ENCODE measurements at regions not wholly inside any gene's neighbourhood (a gene's known extent, or its start where the extent isn't known, plus 50 kb on each side); places are given as distances from the start of the nearest gene placed in this dataset.

DNA sequence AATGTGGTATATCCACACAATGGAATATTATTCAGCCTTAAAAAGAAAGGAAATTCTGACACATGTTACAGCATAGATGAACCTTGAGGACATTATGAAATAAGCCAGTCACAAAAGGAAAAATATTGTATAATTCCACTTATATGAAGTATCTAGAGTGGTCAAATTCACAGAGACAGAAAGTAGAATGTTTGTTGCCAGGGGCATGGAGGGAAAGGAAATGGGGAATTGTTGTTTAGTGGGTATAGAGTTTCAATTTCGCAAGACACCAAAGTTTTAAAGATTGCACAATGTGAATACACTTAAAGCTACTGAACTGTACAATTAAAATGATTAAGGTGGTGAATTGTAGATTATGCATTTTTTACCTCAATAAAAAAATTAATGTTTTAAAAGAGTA is 92.9 kb downstream of the TXNL1 start:
- no peak for DNase-seq

DNA sequence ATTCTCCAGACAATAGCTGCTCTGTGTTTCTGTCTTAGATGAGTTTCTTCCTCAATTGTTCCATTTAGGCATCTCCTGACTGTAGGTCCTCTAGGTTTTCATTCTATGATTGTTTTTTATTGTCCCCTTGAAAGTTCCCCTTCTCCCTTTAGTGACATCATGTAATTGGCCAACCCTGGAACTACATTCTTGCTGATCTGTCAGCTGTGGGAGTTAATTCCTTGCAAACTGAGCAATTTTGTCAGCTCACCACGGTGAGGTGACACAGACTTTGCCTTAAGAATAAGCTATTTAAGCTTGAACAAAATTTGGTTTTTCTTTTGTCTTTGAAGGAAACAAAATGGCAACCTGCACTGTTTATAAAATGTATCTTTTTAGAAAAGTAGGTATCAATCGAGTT is 95.9 kb downstream of the TXNL1 start:
- peak; percentile 22 for DNase-seq

DNA sequence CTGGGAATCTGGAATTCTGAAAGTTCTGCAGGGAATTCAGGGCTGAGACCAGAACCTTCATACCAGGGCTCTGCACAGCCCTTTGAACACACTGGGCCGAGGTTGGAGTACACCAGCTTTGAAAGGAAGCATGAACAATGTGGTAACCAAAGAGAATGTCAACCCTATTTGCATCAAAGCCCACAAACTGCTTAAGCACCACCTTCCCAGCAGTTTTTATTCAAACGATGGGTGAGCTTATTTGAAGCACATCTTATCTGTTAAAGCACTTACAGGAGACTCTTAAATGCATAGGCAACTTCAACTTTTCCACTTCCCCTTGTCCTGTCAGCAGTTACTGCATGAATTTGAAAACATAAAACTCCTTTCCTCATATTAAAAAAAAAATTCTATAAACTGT is 96.6 kb downstream of the TXNL1 start:
- no peak for DNase-seq

DNA sequence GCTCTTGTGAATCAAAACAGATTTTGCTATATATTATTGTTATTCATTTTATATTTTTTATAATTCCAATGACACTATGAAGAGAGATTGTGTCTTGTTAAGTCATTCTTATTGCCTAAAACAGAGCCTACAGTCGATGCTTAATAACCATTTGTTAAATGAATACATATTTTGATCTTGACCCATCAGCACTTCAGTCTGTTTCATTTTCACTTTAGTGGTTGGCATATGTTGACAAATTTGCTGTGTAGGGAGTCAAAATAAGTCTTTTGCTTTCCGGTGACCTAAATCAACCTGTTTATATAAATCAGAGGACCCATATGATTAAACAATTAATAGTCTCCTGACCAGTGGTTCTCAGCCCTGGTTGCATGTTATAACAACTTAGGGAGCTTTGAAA is 97.1 kb downstream of the TXNL1 start:
- no peak for DNase-seq

DNA sequence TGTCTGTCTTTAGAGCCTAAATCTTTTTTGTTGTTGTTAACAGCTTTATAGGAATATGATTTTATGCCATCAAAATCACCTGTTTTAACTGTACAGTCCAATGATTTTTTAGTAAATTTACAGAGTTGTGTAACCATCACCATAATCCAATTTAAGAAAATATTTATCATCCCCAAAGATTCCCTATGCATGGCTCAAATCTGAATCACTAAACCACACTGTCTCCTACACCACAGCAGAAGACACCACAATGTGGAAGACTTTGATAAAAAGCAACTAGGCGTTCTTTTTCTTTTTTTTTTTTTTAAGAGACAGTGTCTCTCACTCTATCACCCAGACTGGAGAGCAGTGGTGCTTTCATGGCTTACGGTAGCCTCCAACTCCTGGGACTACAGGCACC is 99.6 kb downstream of the TXNL1 start:
- peak; percentile 77 for DNase-seq

DNA sequence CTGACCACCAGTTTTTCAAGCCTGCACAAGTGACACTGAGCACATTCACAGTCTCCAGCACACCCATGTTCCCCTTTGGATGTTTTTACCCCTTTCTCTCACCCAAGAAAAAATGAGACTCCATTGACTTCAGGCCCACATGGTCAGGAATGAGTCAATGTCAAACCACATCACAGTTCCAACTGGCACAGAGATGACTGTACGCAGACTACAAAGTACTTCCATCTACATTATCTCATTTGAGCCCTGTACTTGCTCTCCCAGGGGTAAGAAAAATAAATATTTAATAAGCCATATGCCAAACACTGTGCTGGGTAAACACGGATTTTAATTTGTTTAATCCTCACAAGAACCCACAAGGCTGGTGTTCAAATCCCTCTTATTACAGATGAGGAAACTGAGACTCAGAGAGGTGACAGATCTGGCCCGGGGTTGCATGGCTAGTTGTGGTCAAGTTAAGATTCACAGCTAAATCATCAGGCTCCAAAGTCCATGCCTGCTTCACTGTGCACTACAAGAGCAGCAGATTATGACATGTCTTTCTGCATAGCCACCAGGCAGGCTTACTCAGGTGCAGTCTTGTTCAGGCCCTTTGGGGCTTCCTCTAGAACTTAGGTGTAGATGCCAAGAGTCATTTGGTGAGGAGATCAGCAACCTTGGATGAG is 106.1 kb downstream of the TXNL1 start:
- DNase-seq, result peak; percentile 58

DNA sequence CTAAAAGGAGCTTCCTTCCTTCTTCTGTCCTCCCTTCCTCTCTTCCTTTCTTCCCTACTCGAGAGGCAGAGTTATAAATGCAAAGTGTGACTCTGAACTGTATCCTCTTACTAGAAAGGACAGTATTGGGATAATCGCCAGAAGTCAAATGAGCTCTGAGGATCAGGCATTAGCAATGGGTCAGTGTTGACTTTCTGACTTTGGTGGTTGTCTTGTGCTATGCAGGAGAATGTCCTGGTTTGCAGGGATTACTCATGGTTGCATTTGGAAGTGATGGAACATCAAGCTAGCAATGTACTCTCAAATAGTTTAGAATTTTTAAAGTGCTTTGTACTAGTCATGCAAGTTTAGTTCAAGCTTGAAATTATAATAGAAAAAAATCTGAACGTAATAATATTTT is 115.6 kb downstream of the TXNL1 start:
- peak; percentile 50 for DNase-seq

DNA sequence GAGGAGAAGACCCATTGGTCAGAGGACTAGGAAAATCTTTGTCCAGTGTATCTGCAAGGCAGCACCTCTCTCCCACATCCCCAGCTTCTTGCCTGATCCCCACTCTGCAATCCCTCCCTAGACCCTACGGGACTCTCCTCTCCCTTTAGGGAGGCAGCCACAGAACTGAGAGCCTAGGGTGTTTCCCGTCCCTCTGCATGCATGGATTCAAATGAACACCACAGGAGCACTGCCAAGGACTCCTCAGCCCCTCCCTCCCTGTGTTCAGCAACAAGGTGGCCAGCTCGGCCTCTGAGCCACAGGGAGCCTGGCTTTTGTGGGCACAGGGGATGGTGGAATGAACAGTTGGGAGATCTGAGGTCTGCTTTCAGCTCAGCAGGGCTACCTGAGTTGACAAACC is 117.1 kb downstream of the TXNL1 start:
- no peak for DNase-seq

DNA sequence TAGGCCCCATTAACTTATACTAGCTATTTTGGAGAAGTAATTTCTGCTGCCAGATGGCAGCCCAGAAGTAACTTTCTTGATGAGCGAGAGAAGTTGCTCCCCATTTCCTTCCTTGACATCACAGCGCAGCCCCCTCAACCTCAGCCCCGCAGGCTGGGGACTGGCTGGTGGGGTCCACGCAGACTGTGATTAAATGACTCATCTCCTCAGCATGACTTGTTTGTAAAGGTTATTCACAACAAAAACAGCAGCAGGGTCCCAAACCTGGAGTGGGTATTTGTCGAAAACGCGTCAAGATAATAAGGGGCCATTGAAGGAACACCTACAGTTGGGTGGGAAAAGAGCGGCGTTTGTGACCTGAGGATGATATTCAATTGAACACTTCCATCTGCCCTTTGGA is 120.6 kb downstream of the TXNL1 start:
- no peak for DNase-seq

DNA sequence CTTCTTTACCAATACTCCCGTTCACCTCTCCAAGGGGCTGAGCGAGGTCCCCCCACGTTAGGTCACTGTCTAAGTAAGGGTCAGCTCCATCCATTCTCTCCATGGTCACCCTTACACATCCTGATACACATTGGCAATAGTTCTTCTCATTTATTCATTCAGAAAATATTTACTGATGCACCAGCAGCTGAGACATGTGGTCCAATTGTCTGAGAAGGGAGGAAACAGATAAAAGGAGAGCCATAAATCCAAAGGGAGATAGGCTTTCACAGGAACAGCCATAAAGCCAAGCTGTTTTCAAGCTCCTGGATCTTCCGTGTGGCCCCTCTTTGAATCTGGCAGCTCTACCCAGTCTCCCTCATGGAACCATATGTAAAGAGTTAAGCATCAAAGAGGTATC is 121.2 kb downstream of the TXNL1 start:
- peak; percentile 48 for DNase-seq

DNA sequence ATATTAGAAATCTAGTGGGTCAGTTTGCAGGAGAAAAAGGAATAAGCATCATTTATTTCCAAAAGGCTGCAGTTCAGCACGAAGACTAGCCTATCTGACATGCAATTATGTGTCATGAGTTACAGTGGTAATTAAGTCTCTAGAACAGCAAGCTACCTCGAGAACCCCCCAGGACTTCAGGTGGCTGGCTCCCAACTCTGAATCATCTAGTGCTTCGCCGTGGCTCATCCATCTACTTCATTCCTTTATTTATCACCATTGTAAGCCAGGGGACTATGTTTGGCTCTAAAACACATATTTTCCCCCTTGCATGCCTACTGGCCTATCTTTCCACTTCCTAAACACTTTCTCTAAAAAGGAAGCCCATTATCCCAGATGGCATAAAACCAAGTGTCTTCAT is 121.6 kb downstream of the TXNL1 start:
- peak; percentile 89 for DNase-seq

DNA sequence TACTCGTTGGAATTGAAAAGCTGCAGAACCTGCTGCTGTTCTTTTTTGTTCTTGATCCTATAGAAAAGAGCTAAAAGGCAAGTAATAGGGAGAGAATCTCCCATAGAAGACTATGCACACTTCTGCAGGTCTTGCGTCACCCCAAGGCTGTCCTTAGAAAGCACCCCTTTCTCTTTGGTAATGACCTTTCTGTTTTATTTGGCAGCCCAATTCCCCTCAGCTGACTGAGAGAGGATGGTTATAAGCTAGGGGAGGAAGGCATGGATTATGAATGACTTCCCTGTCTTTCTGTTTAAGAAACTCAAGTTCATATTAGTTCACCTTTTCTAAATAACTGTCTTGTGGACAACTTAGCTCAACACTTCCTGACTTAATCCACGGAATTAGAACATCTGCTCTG is 122.9 kb downstream of the TXNL1 start:
- DNase-seq, result no peak

DNA sequence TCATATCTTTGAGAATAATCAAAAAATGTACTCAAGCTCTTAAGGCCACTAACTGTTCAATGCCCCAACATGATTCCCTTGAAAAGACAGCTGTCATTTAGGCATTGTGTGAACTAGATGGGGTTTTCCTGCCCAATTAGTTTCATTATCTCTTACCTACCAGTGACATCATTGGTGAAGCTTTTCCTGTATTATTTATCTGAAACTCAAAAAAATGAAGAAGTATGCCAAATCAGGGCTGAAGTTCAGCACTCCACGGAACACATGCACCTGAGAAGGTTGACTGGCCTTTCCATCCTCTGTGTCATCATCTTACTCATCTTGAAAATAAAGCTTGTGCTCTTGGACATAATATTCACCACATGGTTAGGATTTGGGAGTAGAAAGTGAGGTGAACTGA is 126.4 kb downstream of the TXNL1 start:
- no peak for DNase-seq

DNA sequence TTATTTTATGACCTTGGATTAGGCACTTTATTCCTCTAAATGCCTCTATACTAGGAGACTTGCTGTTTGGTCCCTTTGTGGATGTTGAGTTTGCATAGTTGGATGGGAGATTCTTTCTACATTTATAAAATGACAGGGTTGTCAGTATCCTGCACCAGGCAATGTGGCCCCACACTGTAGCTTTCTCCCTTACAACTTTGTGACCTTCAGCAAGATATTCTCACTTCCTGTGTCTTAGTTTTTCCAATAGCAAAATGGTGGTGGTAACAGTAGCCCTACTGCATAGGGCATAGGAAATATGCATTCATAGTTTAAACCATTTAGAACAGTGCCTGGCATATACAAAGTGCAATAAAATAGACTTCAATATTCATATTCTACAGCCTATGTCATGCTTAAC is 128.3 kb downstream of the TXNL1 start:
- DNase-seq, result no peak

DNA sequence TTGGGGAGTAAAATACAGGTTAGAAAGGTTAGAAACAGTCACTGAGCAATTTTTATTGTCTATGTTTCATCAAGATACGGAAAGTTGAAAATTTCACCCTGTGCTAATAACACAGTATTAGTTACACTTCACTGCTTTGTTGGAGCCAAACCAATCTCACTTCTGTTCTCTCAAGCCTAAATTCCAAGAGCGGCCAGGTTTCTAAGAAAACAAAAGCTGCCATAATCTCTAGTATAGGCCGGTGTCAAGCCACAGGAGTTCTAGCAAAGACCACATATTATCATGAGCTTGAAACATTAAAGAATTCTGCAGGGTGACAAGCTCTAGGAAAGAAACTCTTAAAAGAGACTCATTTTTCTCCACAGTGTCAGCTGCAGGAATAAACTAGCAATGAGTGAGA is 128.7 kb downstream of the TXNL1 start:
- DNase-seq, result no peak

DNA sequence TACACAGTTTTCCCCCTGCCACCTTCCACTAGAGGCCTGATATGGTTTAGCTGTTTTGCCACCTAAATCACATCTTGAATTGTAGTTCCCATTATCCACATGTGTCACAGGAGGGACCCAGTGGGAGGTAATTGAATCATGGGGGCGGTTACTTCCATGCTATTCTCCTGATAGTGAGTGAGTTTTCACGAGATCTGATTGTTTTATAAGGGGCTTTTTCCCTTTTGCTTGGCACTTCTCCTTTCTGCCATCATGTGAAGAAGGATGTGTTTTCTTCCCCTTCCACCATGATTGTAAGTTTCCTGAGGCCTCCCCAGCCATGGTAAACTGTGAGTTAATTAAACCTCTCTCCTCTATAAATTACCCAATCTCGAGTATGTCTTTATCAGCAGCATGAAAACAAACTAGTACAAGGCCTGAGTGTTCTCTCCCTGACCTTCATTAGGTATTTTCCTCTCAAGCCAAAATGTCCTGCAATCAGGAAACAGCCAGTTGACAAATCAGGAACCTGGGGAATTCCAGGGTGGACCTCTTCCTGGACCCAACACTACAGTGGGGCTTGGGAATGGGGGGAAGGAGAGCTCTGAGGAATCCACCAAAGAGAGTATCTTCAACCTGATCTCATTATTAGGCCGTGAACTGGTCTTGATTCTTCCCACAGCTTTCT is 129.9 kb downstream of the TXNL1 start:
- no peak for DNase-seq

DNA sequence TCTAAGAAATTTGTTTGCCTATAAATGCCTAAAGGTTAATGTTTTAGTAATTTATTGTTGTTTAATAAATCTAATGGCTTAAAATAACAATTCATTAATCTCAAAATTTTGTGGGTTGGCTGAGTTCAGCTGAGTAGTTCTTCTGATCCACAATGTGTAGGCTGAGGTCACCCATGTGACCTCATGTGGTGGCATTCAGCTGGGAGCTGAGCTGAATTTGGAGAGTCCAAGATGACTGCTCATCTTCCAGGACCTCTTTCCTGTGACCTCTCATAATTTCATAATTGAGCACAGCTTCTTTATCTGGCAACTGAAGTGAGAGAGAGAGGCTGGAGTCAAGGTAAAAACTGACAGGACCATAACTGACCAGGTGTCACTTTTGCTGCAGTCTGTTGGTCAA is 132.4 kb downstream of the TXNL1 start:
- no peak for DNase-seq

DNA sequence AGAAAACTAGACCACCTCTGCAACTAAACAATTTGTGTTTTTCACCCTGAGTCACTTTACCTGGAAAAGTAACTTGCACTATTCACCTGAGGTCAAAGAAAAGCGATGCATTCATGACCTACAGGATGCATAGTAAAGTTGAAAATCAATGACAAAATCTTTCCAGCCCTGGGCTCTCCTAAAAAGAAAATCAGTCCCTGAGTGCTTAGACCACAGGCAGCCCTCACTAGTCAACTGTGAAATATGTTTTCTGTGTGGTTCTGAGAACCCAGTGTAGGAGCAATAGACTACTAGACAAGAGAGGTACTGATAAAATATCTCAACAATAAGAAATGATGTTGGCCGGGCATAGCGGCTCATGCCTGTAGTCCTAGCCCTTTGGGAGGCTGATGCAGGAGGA is 133.1 kb downstream of the TXNL1 start:
- no peak for DNase-seq

DNA sequence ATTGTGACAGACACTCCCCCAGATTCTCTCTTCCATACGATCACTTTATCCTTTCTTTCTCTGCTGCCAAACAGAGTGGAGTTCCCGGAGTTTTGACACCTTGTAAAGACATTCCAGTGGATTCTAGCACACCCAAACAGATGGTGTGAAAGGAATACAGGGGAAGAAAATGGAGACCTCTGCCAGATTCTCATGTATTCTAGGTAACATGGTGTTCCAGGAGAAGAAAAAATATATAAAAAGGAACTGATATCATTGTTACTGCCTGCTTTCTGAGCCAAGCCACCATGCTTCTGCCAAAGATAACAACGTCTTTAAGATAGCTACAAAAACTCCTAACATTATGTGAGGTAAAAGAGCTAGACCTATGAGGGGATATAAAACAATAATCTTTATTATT is 136.5 kb downstream of the TXNL1 start:
- peak; percentile 2 for DNase-seq

DNA sequence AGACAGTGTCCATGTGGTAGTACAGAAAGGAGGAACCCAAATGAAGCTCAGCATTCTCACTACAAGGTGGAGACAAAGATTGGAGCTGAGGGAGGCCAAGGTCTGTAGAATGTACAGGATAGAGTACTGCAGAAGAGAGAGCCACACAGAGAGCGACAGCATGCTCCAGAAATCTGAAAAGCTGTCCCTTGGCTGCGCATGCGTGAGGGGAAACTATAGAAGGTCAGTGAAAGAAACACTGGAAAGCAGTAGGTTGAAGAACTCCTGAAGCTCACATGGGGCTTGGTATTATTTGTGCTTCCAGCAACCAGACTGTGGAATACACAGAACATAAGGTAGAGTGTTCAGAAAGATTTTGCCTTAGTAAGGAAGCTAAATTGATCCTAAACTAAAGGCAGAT is 142.5 kb downstream of the TXNL1 start:
- no peak for DNase-seq

DNA sequence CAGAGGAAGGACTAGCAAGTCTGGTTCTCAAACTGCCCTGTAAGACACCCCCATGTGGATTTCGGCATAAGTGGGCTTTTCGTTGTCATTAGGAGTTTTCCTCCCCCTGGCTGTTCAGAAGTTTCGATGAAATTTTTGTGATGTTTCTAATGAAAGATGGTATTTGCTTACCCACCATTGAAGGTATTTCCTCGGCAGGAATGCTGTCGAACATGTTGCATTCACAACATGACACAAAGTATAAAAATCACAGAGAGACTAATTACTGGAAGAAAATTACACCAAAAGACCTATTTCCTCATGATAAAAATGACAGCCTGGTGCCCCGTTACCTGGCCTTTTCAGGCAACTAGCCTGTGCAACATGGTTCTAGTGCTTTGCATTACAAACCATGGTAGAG is 144.9 kb downstream of the TXNL1 start:
- DNase-seq, result no peak

DNA sequence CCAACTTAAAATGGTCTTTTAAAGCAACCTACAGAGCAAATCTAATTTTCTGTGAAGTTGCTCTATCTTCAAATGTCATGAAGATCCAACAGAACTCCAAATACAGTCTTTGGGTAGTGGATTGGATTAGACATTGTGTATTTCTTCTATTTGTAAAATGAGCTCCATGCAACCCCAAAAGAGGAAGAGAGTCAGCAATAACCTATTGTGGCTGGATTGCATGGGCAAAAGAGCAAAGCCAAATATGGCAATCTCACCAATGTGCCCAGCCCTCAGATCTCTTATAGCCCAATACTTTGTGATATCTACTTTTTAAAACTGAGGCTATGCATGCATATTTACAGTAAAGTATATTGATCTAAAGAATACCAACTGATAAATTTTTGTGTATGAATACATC is 146.3 kb downstream of the TXNL1 start:
- no peak for DNase-seq

DNA sequence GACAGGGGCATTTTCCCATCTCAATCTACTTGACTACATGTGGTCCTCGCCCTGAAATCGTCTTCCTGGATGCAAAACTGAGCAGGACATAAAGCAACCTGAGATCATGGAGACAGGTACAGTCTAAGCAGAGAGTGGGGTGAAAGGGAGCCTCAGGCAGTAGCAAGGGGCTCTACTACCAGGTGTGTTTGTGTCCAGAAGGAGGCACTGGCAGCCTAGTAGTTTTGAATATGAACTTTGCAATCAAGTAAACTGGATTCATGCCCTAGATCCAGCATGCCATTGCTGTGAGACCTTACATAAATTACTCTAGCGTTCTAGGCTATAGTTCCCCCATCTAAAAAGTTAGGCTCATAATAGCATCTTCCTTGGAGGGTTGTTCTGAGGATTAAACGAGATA is 147.4 kb downstream of the TXNL1 start:
- DNase-seq, result no peak

DNA sequence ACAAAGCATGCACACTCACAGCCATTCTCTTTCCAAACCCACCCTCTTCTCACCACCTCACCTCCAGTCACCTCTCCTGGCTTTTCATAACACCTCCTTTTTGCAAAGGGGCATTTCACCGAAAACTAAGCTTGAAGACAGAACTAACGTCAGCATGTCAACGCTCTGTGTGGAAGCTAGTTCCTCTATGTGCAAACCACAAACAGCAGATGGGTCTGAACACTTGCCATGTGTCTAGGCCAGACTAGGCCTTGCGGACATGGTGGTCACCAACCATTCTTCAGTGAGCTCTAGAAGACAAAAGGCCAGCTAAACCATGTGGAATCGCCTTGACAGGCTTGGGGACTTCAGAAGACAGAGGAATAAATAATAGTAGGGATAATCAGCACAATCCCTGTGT is 148.5 kb downstream of the TXNL1 start:
- DNase-seq, result no peak

DNA sequence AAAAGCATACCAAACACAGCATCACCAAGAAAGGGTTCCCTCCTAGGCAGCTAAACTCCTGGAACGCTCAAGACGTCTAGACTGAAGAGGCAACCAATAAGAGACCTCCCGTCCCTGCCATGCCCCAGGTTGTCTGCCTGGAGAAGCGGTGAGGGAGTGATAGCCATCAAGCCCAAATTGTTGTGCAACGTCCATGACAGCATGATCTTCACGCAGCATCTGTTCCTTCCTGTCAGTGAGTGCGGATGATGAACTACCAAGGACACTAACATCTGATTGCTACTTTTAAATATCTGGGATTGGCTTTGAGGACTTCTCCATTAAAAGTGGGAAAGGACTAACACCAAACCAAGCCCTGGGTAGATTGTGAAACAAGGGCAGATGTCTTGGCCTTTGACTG is 149.7 kb downstream of the TXNL1 start:
- no peak for DNase-seq

All from fibroblast of skin of right biceps (primary cell).